Activated B cell treated with CpG ODN at 0.5 μM for 24 hours (primary cell): ENCODE measurements at regions not wholly inside any gene's neighbourhood (a gene's known extent, or its start where the extent isn't known, plus 50 kb on each side); places are given as distances from the start of the nearest gene placed in this dataset.

Experiments
- ATAC-seq: fragments of 200-7000 bp; cut with Tn5 transposase; one replicate; pipeline ENCODE4 v1.10.0; 2021; ENCODE audit warnings: low read depth, mild to moderate bottlenecking, moderate library complexity
- CTCF ChIA-PET: fragments of 350-600 bp; sonication (Branson Sonifier 250); formaldehyde crosslinking; loops from one replicate; lab custom pipeline; 2021; ENCODE audit warnings: antibody characterized with exemption; lab: Charles Lee
- POLR2A ChIA-PET: fragments of 350-600 bp; sonication (Branson Sonifier 250); formaldehyde crosslinking; loops from one replicate; lab custom pipeline; 2021; ENCODE audit warnings: antibody characterized with exemption; lab: Charles Lee
- DNase-seq: peaks from one replicate; pipeline ENCODE4 v3.0.0; 2022
- H3K27ac Mint-ChIP-seq: one replicate; pipeline ENCODE4 v1.8.0; 2020; ENCODE audit warnings: mixed read lengths
- H3K27me3 Mint-ChIP-seq: one replicate; pipeline ENCODE4 v1.8.0; 2021; ENCODE audit warnings: mixed read lengths
- H3K36me3 Mint-ChIP-seq: one replicate; pipeline ENCODE4 v1.8.0; 2021; ENCODE audit warnings: low read depth, mixed read lengths
- H3K4me1 Mint-ChIP-seq: one replicate; pipeline ENCODE4 v1.8.0; 2021; ENCODE audit warnings: mixed read lengths
- H3K4me3 Mint-ChIP-seq: one replicate; pipeline ENCODE4 v1.8.0; 2020; ENCODE audit warnings: mild to moderate bottlenecking, mixed read lengths
- H3K9me3 Mint-ChIP-seq: one replicate; pipeline ENCODE4 v1.8.0; 2020; ENCODE audit warnings: mixed read lengths
- CTCF ChIP-seq: fragments of 200-600 bp; IDR thresholded peaks from one replicate; pipeline ENCODE4 v1.8.0; 2022; ENCODE audit warnings: antibody characterized with exemption, mild to moderate bottlenecking
- intact Hi-C: fragments of 100-400 bp; cut with micrococcal nuclease; formaldehyde crosslinking; loops from one replicate; pipeline ENCODE4 v1.15.1; 2024

GRCh38 chr5:167582886-167583285, 708.6 kb upstream of the WWC1 start:
- H3K9me3 Mint-ChIP-seq, result peaks cover 5% of the 10 kb centered on the region
- intact Hi-C loops, result no loop called here
- no peaks in the 10 kb centered on the region for H3K27me3 Mint-ChIP-seq
- no peak overlapping the region for H3K4me3 Mint-ChIP-seq
- no peak overlapping the region for H3K27ac Mint-ChIP-seq
- TF ChIP-seq CTCF, result no peak
- no peaks in the 10 kb centered on the region for H3K36me3 Mint-ChIP-seq
- H3K4me1 Mint-ChIP-seq, result no peaks in the 10 kb centered on the region
- ChIA-PET POLR2A (no interaction called here), CTCF (no interaction called here)
- DNase-seq, result no peak
- ATAC-seq, result no peak

GRCh38 chr5:167585184-167585583, 706.3 kb upstream of the WWC1 start:
- Mint-ChIP-seq H3K9me3 (peaks cover 5% of the 10 kb centered on the region), H3K4me1 (no peaks in the 10 kb centered on the region), H3K27ac (no peak overlapping the region), H3K27me3 (no peaks in the 10 kb centered on the region), H3K4me3 (no peak overlapping the region), H3K36me3 (no peaks in the 10 kb centered on the region)
- intact Hi-C loops, result no loop called here
- CTCF ChIA-PET, result no interaction called here
- DNase-seq (no peak), ATAC-seq (no peak)
- no peak for TF ChIP-seq CTCF
- POLR2A ChIA-PET, result no interaction called here

GRCh38 chr5:167587772-167588437, 703.5 kb upstream of the WWC1 start:
- CTCF ChIA-PET, result no interaction called here
- H3K4me1 Mint-ChIP-seq, result no peaks in the 10 kb centered on the region
- H3K9me3 Mint-ChIP-seq, result peaks cover 5% of the 10 kb centered on the region
- H3K4me3 Mint-ChIP-seq, result no peak overlapping the region
- POLR2A ChIA-PET, result no interaction called here
- ATAC-seq, result no peak
- TF ChIP-seq CTCF, result no peak
- no peak overlapping the region for H3K27ac Mint-ChIP-seq
- DNase-seq, result no peak
- H3K36me3 Mint-ChIP-seq, result no peaks in the 10 kb centered on the region
- H3K27me3 Mint-ChIP-seq, result no peaks in the 10 kb centered on the region
- intact Hi-C loops, result no loop called here

GRCh38 chr5:167592114-167592513, 699.3 kb upstream of the WWC1 start:
- POLR2A ChIA-PET, result no interaction called here
- Mint-ChIP-seq H3K9me3 (no peaks in the 10 kb centered on the region), H3K4me1 (no peaks in the 10 kb centered on the region), H3K4me3 (no peak overlapping the region), H3K27ac (no peak overlapping the region), H3K36me3 (no peaks in the 10 kb centered on the region), H3K27me3 (no peaks in the 10 kb centered on the region)
- DNase-seq (no peak), ATAC-seq (no peak)
- CTCF ChIA-PET, result no interaction called here
- TF ChIP-seq CTCF, result no peak
- intact Hi-C loops, result no loop called here

DNA sequence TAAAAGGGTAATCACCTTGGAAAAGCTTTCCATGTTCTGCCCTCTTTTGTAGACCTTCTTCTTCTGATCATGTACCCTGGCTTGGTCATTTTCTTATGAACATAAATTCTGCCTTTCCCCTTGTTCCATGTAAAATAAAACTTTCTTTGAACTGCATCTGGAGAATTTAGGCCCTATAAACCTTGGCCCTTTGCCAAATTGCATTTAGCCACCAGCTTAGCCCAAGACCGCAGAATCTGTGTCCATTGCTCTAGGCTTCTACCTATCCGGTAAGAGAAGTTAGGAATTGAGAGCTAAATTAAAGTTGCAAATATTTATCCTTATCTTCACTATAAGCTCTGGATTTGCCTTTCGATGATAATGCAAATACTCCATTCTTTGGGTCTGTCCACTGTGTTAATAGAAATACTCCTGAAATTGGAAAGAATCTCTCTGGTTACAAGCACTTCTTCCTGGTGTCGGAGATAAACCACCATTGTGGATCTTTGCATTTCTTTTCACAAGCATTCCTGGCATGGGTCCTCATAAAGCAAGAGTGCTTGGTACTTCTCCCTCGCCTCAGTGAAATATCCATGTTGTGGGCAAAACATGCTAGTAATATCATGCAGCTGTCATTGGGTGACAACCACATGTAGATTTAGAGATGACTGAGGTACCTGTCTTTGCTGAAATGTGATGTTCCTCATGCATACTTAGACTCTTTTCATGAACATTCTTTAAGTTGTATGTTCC, 698.0 kb upstream of the WWC1 start:
- no peak for ATAC-seq
- DNase-seq, result no peak
- POLR2A ChIA-PET, result no interaction called here
- H3K9me3 Mint-ChIP-seq, result peaks cover 3% of the 10 kb centered on the region
- no peak for TF ChIP-seq CTCF
- intact Hi-C loops, result no loop called here
- no peak overlapping the region for H3K27ac Mint-ChIP-seq
- H3K36me3 Mint-ChIP-seq, result no peaks in the 10 kb centered on the region
- CTCF ChIA-PET, result no interaction called here
- H3K4me1 Mint-ChIP-seq, result no peaks in the 10 kb centered on the region
- H3K4me3 Mint-ChIP-seq, result no peak overlapping the region
- no peaks in the 10 kb centered on the region for H3K27me3 Mint-ChIP-seq
